ENCODE measurements at regions not wholly inside any gene's neighbourhood (a gene's known extent, or its start where the extent isn't known, plus 50 kb on each side); places are given as distances from the start of the nearest gene placed in this dataset.

DNA sequence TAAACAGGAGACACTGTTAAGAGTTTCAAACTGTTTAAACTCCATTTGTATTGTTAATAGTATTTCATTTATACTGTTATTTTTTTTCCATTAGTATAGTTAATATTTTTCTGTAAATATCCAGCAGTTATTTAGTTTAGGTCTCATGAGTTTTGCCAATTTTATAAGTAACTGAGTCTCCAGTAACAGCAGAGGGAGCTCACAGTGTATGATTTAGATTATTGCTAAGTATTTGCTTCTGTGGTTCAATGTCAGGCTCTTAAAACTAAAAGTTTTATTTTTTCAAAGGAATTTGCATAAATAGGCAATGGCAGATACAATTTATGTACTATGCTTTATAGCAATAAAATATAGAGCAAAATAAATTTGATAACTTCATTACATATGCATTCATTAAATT, 209.7 kb downstream of the ATXN7L3B start:
- TF ChIP-seq, protein P1, sequence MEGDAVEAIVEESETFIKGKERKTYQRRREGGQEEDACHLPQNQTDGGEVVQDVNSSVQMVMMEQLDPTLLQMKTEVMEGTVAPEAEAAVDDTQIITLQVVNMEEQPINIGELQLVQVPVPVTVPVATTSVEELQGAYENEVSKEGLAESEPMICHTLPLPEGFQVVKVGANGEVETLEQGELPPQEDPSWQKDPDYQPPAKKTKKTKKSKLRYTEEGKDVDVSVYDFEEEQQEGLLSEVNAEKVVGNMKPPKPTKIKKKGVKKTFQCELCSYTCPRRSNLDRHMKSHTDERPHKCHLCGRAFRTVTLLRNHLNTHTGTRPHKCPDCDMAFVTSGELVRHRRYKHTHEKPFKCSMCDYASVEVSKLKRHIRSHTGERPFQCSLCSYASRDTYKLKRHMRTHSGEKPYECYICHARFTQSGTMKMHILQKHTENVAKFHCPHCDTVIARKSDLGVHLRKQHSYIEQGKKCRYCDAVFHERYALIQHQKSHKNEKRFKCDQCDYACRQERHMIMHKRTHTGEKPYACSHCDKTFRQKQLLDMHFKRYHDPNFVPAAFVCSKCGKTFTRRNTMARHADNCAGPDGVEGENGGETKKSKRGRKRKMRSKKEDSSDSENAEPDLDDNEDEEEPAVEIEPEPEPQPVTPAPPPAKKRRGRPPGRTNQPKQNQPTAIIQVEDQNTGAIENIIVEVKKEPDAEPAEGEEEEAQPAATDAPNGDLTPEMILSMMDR (IDR thresholded peaks at IDR 0.05; ENCODE audit: borderline replicate concordance, extremely low read depth, low read length, poor library complexity, severe bottlenecking) = no peak
- TF ChIP-seq EZH2 (IDR thresholded peaks at IDR 0.05; ENCODE audit: borderline replicate concordance, low read depth, low read length, severe bottlenecking) = no peak

Measured in DND-41 (cell line).